HG02610 (cell line): ENCODE measurements at regions not wholly inside any gene's neighbourhood (a gene's known extent, or its start where the extent isn't known, plus 50 kb on each side); places are given as distances from the start of the nearest gene placed in this dataset.
"Not testable (repeated sequence)": the region's sequence is repeated elsewhere in the genome, so short reads cannot be mapped to it uniquely, and the experiment has no call there.

ENCODE experiments used
- ATAC-seq: cut with Tn5 transposase; IDR thresholded peaks from one replicate; pipeline ENCODE4 v1.9.1; 2021; ENCODE audit warnings: mild to moderate bottlenecking, moderate library complexity; ENCODE audit not compliant: unreplicated experiment

DNA sequence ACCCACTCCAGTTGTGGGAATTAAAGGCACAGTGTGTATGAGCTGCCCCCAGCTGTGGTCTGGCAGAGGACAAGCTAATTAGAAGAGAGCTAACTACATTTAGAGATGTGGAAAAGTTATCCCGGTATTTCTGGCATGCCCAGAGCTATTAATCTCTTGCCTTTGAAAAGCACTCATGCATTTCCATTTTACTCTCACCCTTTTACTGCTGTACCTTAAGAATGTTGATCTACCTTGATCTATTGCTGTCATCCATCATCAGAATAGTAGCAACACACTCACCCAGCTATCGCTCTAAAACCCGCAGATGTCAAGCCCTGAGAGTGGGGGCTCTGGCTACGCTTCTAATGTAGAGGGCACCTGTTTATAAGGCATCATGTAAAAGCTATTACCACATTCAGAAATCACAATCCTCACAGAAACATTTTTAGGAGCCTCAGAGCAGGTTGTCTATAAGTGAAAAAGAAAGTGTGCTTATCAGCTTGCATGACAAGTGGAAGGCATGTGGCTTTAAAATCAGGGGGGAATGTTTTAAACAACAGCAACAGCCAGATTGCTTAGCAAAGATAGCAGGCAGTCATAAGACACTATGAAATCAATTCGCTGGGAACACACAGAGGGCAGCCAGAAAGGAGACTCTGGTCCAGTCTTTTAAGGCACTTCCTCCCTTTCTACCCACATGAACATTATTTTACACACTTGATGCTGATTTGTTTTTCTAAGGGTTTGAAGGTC, 224.2 kb upstream of the IRS2 start:
- no peak for ATAC-seq

- ATAC-seq, result no peak
Measured at GRCh38 chr13:110008816-110009215, 222.4 kb upstream of the IRS2 start.

DNA sequence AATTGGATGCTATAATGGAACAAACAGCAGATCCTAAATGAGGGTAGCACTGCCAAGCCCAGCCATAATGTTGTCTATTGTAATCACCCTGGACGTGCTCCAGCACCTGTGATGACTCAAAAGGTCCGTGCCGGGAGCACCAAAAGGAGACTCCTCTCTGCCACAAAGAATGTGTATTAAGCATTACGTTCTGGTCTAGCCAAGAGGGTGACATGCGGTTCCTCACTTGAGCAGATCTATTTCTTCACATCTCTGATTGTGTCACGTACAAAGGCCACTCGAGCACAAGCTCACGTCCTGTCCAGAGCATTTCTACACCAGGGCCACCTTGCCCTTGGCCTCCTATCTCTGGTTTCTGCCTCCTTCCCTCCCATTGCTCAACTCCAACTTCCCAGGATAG, 219.9 kb upstream of the IRS2 start:
- no peak for ATAC-seq

- no peak for ATAC-seq
Measured at GRCh38 chr13:110005563-110005962, 219.2 kb upstream of the IRS2 start.

DNA sequence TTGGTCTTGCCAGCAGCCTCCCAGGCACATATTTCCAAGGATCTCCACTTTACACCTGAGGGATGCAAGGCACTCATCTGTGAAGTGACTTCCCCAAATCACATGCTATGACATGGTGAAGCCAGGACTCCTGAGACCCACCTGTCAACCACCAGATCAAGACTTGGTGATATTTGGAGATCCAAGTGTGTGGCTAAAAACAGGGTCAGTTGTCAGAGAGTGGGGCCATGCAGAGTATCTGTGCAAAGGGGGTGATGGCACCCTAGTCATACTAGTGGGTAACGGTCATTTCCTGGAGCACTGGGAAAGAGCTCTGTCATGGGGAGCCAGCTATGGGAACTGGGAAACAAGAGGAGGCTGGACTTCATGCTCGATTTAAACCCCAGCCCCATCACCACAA, 218.4 kb upstream of the IRS2 start:
- ATAC-seq, result no peak

- no peak for ATAC-seq
Measured at GRCh38 chr13:110001670-110002275, 215.4 kb upstream of the IRS2 start.

DNA sequence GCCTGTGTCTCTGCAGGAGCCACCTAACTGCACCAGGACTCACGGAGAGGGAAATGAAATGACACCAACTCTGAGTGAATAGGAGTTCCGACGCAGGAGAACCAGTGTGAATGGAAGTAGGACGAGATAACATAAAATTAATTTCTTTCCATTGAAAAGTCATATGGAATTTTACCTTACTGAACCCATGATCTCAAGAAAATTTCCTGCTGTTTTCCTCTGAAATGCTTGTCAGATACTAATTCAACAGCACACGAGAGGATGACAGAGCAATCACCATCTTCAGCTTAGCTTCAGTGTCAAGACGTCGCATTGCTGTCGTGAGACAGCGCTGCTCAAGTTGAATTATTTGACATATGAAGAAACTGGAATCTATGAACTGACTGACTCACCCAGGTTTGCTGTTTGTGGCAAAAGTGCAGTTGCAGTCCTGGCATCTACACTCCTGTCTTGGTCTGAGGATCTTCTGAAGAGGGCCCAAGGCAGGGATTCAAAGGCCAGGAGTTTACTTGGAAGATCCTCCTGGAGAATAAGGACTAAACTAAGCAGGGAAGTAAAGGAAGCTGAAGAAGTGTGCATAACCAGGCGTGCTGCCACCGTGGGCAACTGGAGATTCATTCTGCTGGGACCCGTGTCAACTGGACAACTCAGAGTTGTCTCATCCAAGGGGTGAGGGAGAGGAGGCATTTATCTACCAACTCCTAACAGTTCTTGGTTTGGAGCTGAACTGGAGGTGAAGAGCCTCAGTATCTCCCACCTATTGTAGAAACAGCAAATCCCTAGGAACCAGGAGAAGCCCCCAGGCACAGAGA, 214.4 kb upstream of the IRS2 start:
- ATAC-seq, result no peak

DNA sequence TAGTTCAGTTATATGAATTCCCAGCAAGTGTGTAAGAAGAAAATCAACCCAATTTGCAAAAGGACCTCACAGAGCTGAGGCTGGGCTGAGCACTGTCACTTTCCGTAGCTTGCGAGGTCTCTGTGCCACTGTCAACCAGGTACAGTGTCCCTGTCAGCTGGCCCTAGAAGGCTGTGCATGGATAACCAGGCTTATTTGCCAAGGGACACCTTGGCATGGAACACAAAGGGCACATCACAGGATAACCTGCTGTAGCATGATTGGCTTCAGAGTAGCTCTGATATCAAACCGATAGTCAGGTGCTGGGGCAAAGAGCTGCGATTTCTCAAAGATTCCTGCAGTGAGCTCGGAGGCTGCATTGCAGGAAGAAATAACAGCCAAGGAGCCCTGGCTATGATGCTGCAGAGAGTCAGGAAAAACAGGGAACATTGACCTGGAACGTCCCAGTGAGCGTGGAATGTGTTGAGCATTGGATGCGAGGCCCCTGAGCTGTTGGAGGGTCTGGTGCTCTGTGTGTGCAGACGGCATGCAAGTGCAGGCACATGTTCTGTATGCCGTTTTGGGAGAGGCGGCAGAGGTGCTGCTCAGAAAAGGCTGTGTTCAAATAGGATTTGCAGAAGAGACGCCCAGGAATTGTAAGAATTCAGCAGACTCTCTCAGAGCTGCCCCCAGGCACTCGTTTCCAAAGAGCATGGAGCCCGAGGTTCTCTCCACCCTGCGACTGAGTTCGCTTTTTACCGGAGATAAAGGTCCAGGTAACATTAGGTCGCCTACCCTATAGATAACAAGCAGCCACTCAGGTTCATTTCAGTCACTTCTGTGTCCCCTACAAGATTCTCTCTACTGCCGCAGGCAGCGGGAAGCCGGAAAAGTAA, 213.5 kb upstream of the IRS2 start:
- ATAC-seq, result no peak

DNA sequence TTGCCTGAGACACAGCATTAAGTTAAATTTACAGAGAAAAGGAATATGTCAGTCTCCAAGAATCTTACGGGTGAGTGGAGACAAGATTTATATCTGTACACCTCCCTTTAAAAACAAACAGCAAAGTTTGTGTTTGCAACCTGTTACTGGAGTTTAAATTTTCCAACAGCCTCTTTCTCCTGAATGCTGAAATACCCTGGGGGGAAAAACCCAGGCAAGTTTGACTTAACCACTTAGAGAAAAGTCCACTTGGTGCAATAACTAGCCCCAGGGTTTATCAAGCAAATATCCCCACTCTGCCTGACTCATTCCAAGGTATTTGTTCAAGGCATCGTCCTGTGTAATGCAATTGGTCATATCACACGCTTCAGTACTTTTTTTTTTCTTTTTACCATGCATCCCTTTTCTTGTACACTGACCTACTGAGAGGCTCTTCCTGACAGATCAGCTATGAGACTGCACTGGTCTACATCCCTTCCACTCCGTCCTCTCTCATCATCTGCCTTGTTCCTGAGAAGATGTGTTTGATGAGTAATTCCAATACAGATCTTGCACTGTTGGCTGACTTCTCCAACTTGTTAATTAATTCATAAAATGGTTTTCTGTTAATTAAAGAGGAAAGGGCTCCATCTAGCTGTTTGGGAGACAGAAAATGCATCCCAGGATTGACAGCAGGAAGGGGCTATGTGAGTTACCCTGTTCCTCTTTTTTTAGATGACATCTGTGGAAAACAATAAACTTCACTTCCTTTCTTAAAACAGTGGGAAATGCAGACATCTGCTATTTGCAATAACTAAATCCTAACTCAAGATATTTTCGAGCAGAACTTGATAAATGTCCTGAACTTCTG, 212.5 kb upstream of the IRS2 start:
- ATAC-seq, result no peak

DNA sequence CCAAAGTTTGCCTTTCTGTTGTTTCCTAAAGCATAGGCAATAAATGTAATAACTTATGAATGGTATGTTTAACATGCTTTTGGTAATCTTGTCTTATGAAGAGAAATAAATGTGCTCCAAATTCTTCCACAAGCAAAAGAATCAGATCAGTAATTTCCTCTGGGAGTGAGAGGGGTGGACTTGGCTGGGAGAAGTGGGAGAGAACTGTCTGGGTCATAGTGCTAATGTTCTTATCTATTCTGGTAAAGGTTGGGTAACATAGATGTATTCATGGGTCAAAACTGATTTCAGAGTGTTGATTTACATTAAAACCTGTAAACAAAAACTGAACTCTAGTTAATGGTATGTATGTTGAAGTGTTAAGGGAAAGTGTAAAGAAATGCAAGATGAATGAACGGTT, 211.7 kb upstream of the IRS2 start:
- ATAC-seq, result no peak

GRCh38 chr13:109997056-109997595, 210.7 kb upstream of the IRS2 start:
- not testable (repeated sequence) for ATAC-seq

GRCh38 chr13:109996404-109996960, 210.1 kb upstream of the IRS2 start:
- no peak for ATAC-seq

- ATAC-seq, result no peak
Measured at GRCh38 chr13:109995578-109995977, 209.2 kb upstream of the IRS2 start.

DNA sequence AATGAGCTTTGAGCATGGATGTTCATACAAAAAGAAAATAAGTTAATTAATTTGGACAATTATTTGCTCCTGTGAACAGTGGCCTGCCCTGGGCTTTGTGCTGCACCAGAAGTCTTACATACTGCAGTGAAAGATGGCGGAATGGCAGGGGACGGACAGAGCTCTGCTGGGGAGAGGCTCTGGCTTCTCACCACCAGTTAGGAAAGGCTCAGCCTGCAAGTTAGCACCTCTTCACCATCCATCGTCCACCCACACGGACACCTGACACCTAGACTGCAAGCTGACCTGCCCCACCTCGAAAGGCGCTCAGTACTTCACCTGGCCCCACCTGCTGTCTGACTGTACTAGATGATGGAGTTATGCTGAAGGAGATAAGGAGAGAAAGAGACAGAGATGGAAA, 203.9 kb upstream of the IRS2 start:
- no peak for ATAC-seq

DNA sequence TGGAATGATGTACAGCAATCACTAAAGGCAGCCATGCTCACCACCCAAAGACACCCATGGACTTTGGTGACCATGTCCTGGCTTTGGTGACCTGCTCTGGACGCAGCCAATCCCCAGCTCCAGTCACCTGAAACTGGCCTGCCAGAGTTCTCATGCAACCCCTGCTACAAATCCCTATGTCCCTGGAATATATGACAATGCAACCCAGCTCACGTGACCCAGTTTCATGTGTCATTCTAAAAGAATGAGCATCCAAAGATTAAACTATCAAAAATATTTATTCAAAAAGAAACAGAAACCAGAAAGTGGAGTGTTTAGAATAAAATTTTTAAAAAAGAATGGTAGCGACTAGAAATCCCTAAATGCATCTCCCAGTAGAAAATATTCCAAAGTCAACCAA, 203.3 kb upstream of the IRS2 start:
- ATAC-seq, result no peak

DNA sequence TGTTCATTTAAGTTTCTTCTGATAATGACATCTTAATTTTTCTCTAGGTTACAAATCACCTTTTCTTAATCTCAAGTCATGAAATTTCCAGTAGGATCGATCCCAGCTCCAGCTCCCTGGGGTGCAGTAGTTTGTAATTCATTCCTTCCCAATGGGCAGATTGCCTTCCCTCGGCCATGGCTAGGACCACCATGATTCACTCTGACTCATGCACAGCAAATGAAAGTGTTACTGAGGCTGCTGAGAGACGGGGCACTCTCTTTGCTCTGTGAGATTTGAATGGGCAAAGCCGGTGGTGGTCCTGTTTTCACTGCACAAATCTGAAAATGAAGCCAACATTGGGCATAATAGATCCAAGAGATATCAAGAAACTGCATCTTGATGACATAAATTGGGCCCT, 202.8 kb upstream of the IRS2 start:
- ATAC-seq, result no peak

- ATAC-seq, result no peak
Measured at GRCh38 chr13:109986851-109987250, 200.5 kb upstream of the IRS2 start.

- no peak for ATAC-seq
Measured at GRCh38 chr13:109985871-109986450, 199.6 kb upstream of the IRS2 start.

DNA sequence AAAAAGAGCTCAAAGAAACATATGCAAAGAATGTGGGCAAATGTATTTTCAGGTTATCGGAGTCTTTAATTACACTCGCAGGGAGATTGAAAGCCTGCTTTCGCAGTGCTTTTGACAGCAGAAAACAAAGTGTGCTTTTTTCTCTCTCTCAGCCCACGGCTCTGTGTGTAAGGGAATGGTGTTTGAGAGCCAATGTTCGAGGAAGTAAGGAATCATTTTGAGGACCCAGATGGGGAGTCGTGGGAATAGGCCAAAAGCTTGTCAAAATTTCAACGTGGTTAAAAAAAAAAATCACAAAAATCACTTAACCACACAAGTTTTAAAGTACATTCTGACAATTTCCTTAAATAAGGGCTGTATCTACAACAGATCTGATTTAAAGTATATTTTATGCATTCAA, 197.1 kb upstream of the IRS2 start:
- no peak for ATAC-seq
